HepG2 (cell line): ENCODE measurements at regions not wholly inside any gene's neighbourhood (a gene's known extent, or its start where the extent isn't known, plus 50 kb on each side); places are given as distances from the start of the nearest gene placed in this dataset.

Experiments
- ATAC-seq: fragments of 200-7000 bp; cut with Tn5 transposase; 3 replicates; pipeline ENCODE4 v1.9.1; 2020; ENCODE audit warnings: mild to moderate bottlenecking, moderate library complexity
- BruUV-seq: library from RNA; stranded (reverse); fragments of 400-500 nt; replicated peaks from 2 replicates; lab custom pipeline; 2021; lab: Mats Ljungman, UMichigan
- CTCF ChIA-PET: fragments of 300-600 bp; formaldehyde crosslinking; extraction: SDS; loops from one replicate; lab custom pipeline; 2021; ENCODE audit warnings: low total read pairs, inconsistent platforms, low intra/inter-chr PET ratio; lab: Yijun Ruan, JAX
- POLR2A ChIA-PET: fragments of 350-600 bp; sonication (Branson Sonifier 250); formaldehyde crosslinking; loops from one replicate; lab custom pipeline; 2020; ENCODE audit warnings: antibody characterized with exemption, inconsistent platforms; lab: Yijun Ruan, JAX
- DNase-seq: peaks from one replicate; pipeline ENCODE4 v3.0.0-alpha.2; 2015; ENCODE audit warnings: low spot score
- FAIRE-seq: peaks from 3 replicates; lab custom pipeline; 2011; peaks lifted over from hg19 to GRCh38; lab: Jason Lieb, UNC
- H2AFZ ChIP-seq: one replicate; pipeline ENCODE4 v1.6.1; 2011; ENCODE audit warnings: low read length, inconsistent platforms
- H3K27ac ChIP-seq: fragments of 300-600 bp; 3 replicates; pipeline ENCODE4 v1.8.0; 2011; ENCODE audit warnings: mixed run types, mild to moderate bottlenecking, mixed read lengths, low read length, inconsistent platforms; ENCODE audit not compliant: insufficient read depth; ENCODE audit errors: extremely low read length
- H3K27me3 ChIP-seq, 2 experiments: fragments of 200-600 bp in 1 of 2; 2 replicates in 1 of 2; 3 replicates in 1 of 2; pipeline versions ENCODE4 v1.6.0 to v1.8.0; 2011; ENCODE audit warnings: low read length in 2 of 2, mild to moderate bottlenecking in 2 of 2, moderate library complexity in 2 of 2, inconsistent platforms in 1 of 2; ENCODE audit not compliant: insufficient read depth in 2 of 2, control insufficient read depth in 1 of 2
- H3K36me3 ChIP-seq, 2 experiments: fragments of 200-600 bp in 1 of 2; replicated peaks in 1 of 2; 2 replicates in 1 of 2; 3 replicates in 1 of 2; pipeline versions ENCODE4 v1.5.1 to v1.8.0; 2011; ENCODE audit warnings: low read length in 2 of 2, inconsistent platforms in 1 of 2; ENCODE audit not compliant: insufficient read depth in 2 of 2, control insufficient read depth in 1 of 2
- H3K4me1 ChIP-seq: 2 replicates; pipeline ENCODE4 v1.5.1; 2012; ENCODE audit warnings: low read length, inconsistent platforms; ENCODE audit not compliant: insufficient read depth
- H3K4me2 ChIP-seq: 2 replicates; pipeline ENCODE4 v1.6.0; 2011; ENCODE audit warnings: low read depth, low read length, inconsistent platforms
- H3K4me3 ChIP-seq, 3 experiments: fragments of 200-600 bp in 1 of 3; sonication (generic), shearing (Covaris generic) in 1 of 3; replicated peaks in 1 of 3; 2 replicates each; pipeline ENCODE4 v1.5.1; 2011 to 2016; ENCODE audit warnings: low read length in 3 of 3, inconsistent platforms in 2 of 3, low read depth in 2 of 3, mild to moderate bottlenecking in 2 of 3, control low read depth in 1 of 3, mixed read lengths in 1 of 3; ENCODE audit not compliant: insufficient read depth in 1 of 3
- H3K79me2 ChIP-seq: one replicate; pipeline ENCODE4 v1.6.1; 2011; ENCODE audit warnings: low read length, inconsistent platforms; ENCODE audit not compliant: insufficient read depth
- H3K9ac ChIP-seq: 2 replicates; pipeline ENCODE4 v1.6.0; 2011; ENCODE audit warnings: mild to moderate bottlenecking, low read depth, low read length, inconsistent platforms; ENCODE audit not compliant: insufficient read depth
- H3K9me3 ChIP-seq: 2 replicates; pipeline ENCODE4 v1.5.1; 2012; ENCODE audit warnings: mild to moderate bottlenecking, low read length
- H4K20me1 ChIP-seq: 2 replicates; pipeline ENCODE4 v1.6.0; 2011; ENCODE audit warnings: inconsistent platforms, mild to moderate bottlenecking, low read length, moderate library complexity; ENCODE audit not compliant: insufficient read depth
- ARID2 ChIP-seq: sonication (generic); formaldehyde crosslinking; IDR thresholded peaks from 2 replicates; pipeline ENCODE4 v1.8.1; 2022; ENCODE audit warnings: mild to moderate bottlenecking, missing genetic modification reagents, borderline replicate concordance
- KAT8 ChIP-seq: IDR thresholded peaks from 2 replicates; pipeline ENCODE4 v1.6.1; 2016; ENCODE audit warnings: missing genetic modification reagents, missing compliant biosample characterization
- KMT2B ChIP-seq: IDR thresholded peaks from 2 replicates; pipeline ENCODE4 v1.6.1; 2016; ENCODE audit warnings: missing genetic modification reagents, missing compliant biosample characterization
- MAFF ChIP-seq: IDR thresholded peaks from 2 replicates; pipeline ENCODE4 v1.6.1; 2011; ENCODE audit warnings: low read depth, low read length, improper control_type of control experiment
- MAX ChIP-seq: IDR thresholded peaks from 2 replicates; pipeline ENCODE4 v1.6.1; 2012; ENCODE audit warnings: inconsistent platforms
- MAZ ChIP-seq, 2 experiments: sonication (generic) in 1 of 2; formaldehyde crosslinking in 1 of 2; IDR thresholded peaks; 2 replicates each; pipeline versions ENCODE4 v1.5.0 to v1.6.1; 2012 to 2020; ENCODE audit warnings: low read depth in 2 of 2, mild to moderate bottlenecking in 2 of 2, borderline replicate concordance in 1 of 2, improper control_type of control experiment in 1 of 2, low read length in 1 of 2, missing genetic modification reagents in 1 of 2, moderate library complexity in 1 of 2
- ONECUT2 ChIP-seq: sonication (generic); formaldehyde crosslinking; IDR thresholded peaks from 2 replicates; pipeline ENCODE4 v1.4.0; 2020; ENCODE audit warnings: missing genetic modification reagents
- RNF2 ChIP-seq: fragments of 450-650 bp; conservative IDR thresholded peaks from 2 replicates; pipeline ENCODE4 v1.6.1; 2016; ENCODE audit warnings: low read depth
- SMARCE1 ChIP-seq: fragments of 450-650 bp; IDR thresholded peaks from 2 replicates; pipeline ENCODE4 v1.6.1; 2017; ENCODE audit warnings: borderline replicate concordance
- YY1 ChIP-seq: IDR thresholded peaks from 2 replicates; pipeline ENCODE4 v1.6.1; 2011; ENCODE audit warnings: low read length, low read depth, moderate library complexity, mild to moderate bottlenecking; ENCODE audit not compliant: insufficient read depth, insufficient replicate concordance
- ZNF230 ChIP-seq: sonication (generic); formaldehyde crosslinking; IDR thresholded peaks from 2 replicates; pipeline ENCODE4 v1.4.0; 2020; ENCODE audit warnings: mild to moderate bottlenecking, missing genetic modification reagents
- ZNF431 ChIP-seq: sonication (generic); formaldehyde crosslinking; IDR thresholded peaks from 2 replicates; pipeline ENCODE4 v1.9.0; 2022; ENCODE audit warnings: missing genetic modification reagents, low read depth, mild to moderate bottlenecking, borderline replicate concordance
- ZNF501 ChIP-seq: sonication (generic); formaldehyde crosslinking; IDR thresholded peaks from 2 replicates; pipeline ENCODE4 v1.5.1; 2020; ENCODE audit warnings: mild to moderate bottlenecking, moderate library complexity, missing genetic modification reagents
- ZNF607 ChIP-seq: sonication (generic); formaldehyde crosslinking; IDR thresholded peaks from 2 replicates; pipeline ENCODE4 v1.5.1; 2020; ENCODE audit warnings: missing genetic modification reagents, mild to moderate bottlenecking, borderline replicate concordance
- ZNF674 ChIP-seq: sonication (generic); formaldehyde crosslinking; IDR thresholded peaks from 2 replicates; pipeline ENCODE4 v1.5.0; 2020; ENCODE audit warnings: low read depth, mild to moderate bottlenecking, missing genetic modification reagents
- ZNF777 ChIP-seq: sonication (generic); formaldehyde crosslinking; IDR thresholded peaks from 2 replicates; pipeline ENCODE4 v1.4.0; 2020; ENCODE audit warnings: missing genetic modification reagents
- WGBS: methylation state at CpG from one replicate; pipeline ENCODE4 v1.1.6; 2017; ENCODE audit warnings: low lambda C conversion rate; 5-methylcytosine and 5-hydroxymethylcytosine counted together
- in situ Hi-C: cut with HindIII; loops from 2 replicates; pipeline ENCODE4 v1.10.0; 2017; ENCODE audit warnings: low pct_unique_long_range_greater_than_20kb; ENCODE audit not compliant: extremely low pct_ligation_motif_present
- intact Hi-C: fragments of 100-400 bp; cut with micrococcal nuclease; formaldehyde crosslinking; loops from one replicate; pipeline ENCODE4 v1.10.0; 2022; ENCODE audit not compliant: unreplicated experiment
- TF ChIP-seq, protein P1 (sequence below): sonication (generic); formaldehyde crosslinking; IDR thresholded peaks from 2 replicates; pipeline ENCODE4 v1.9.0; 2022; ENCODE audit warnings: missing genetic modification reagents, mild to moderate bottlenecking, borderline replicate concordance
- TF ChIP-seq, protein P2 (sequence below): sonication (generic); formaldehyde crosslinking; IDR thresholded peaks from 2 replicates; pipeline ENCODE4 v1.5.0; 2020; ENCODE audit warnings: mild to moderate bottlenecking, missing genetic modification reagents
- TF ChIP-seq, protein P3 (sequence below): IDR thresholded peaks from 2 replicates; pipeline ENCODE4 v1.6.1; 2016; ENCODE audit warnings: low read depth, control low read depth

- TF ChIP-seq, protein P1, sequence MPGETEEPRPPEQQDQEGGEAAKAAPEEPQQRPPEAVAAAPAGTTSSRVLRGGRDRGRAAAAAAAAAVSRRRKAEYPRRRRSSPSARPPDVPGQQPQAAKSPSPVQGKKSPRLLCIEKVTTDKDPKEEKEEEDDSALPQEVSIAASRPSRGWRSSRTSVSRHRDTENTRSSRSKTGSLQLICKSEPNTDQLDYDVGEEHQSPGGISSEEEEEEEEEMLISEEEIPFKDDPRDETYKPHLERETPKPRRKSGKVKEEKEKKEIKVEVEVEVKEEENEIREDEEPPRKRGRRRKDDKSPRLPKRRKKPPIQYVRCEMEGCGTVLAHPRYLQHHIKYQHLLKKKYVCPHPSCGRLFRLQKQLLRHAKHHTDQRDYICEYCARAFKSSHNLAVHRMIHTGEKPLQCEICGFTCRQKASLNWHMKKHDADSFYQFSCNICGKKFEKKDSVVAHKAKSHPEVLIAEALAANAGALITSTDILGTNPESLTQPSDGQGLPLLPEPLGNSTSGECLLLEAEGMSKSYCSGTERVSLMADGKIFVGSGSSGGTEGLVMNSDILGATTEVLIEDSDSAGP (CRISPR knock-in tag) = no peak
- no peak for TF ChIP-seq ARID2 (CRISPR knock-in tag)
- no peak for TF ChIP-seq MAZ (IDR thresholded peaks at IDR 0.05; ENCODE audit: borderline replicate concordance, low read depth, low read length)
- no peak for TF ChIP-seq MAZ (CRISPR knock-in tag; IDR thresholded peaks at IDR 0.05; ENCODE audit: low read depth)
- no peak for TF ChIP-seq ZNF230 (CRISPR knock-in tag)
- TF ChIP-seq, protein P2, sequence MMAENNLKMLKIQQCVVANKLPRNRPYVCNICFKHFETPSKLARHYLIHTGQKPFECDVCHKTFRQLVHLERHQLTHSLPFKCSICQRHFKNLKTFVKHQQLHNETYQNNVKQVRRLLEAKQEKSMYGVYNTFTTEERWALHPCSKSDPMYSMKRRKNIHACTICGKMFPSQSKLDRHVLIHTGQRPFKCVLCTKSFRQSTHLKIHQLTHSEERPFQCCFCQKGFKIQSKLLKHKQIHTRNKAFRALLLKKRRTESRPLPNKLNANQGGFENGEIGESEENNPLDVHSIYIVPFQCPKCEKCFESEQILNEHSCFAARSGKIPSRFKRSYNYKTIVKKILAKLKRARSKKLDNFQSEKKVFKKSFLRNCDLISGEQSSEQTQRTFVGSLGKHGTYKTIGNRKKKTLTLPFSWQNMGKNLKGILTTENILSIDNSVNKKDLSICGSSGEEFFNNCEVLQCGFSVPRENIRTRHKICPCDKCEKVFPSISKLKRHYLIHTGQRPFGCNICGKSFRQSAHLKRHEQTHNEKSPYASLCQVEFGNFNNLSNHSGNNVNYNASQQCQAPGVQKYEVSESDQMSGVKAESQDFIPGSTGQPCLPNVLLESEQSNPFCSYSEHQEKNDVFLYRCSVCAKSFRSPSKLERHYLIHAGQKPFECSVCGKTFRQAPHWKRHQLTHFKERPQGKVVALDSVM = no peak
- no peak for TF ChIP-seq ZNF674 (CRISPR knock-in tag)
These were observed 146.9 kb downstream of the PTPN20 start (continued) for GRCh38 chr10:47058032-47058702.

DNA sequence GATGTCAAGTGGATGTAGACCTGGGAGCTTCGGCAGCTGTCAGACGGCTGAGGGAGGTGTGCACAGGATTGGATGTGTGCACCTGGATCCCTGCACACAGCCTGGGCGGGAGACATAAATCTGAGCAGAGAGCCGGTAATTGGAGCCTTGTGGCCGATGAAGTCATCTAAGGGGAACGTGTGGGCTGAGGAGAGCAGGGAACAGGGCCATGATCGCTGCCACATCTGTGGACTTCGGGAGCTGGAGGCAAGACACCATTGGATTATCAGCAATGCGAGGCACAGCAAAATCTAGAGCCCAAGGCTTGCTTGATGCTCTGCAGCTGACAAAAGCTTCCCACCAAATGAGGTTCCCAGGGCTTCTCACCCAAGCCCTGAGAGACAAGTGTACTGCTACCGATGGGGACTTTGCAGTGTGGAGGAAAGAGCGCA is 147.7 kb downstream of the PTPN20 start:
- Histone ChIP-seq H3K27ac (no peak overlapping the region), H3K36me3 (no peaks in the 10 kb centered on the region), H3K4me2 (no peak overlapping the region), H3K4me1 (no peaks in the 10 kb centered on the region), H3K9ac (no peak overlapping the region), H4K20me1 (no peaks in the 10 kb centered on the region), H3K4me3 (no peak overlapping the region), H3K27me3 (peaks cover 4 to 38% of the 10 kb centered on the region in 2 experiments), H3K9me3 (no peaks in the 10 kb centered on the region), H3K79me2 (no peaks in the 10 kb centered on the region), H2AFZ (no peak overlapping the region)
- intact Hi-C loops (no loop called here), in situ Hi-C loops (no loop called here)
- ATAC-seq (no peak), FAIRE-seq (no peak), DNase-seq (no peak)
- no TSS peak for BruUV-seq
- CTCF ChIA-PET = no interaction called here
- WGBS = 36% methylated on average over 11 of the region's 11 CpGs
- POLR2A ChIA-PET = no interaction called here
- TF ChIP-seq ZNF431 (CRISPR knock-in tag) (no peak), ONECUT2 (no peak), ZNF607 (CRISPR knock-in tag) (no peak), KMT2B (CRISPR knock-in tag) (no peak), RNF2 (no peak), MAX (no peak), MAFF (no peak), ZNF777 (no peak), ZNF501 (no peak), KAT8 (CRISPR knock-in tag) (no peak), YY1 (no peak), SMARCE1 (no peak)
- TF ChIP-seq, protein P3, sequence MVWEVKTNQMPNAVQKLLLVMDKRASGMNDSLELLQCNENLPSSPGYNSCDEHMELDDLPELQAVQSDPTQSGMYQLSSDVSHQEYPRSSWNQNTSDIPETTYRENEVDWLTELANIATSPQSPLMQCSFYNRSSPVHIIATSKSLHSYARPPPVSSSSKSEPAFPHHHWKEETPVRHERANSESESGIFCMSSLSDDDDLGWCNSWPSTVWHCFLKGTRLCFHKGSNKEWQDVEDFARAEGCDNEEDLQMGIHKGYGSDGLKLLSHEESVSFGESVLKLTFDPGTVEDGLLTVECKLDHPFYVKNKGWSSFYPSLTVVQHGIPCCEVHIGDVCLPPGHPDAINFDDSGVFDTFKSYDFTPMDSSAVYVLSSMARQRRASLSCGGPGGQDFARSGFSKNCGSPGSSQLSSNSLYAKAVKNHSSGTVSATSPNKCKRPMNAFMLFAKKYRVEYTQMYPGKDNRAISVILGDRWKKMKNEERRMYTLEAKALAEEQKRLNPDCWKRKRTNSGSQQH (CRISPR knock-in tag) = no peak
